Upper lobe of right lung (tissue), 1 donor: ENCODE measurements at regions not wholly inside any gene's neighbourhood (a gene's known extent, or its start where the extent isn't known, plus 50 kb on each side); places are given as distances from the start of the nearest gene placed in this dataset.

Source experiments
- ATAC-seq: fragments of 200-7000 bp; cut with Tn5 transposase; one replicate; pipeline ENCODE4 v1.9.1; 2020; ENCODE audit warnings: mild to moderate bottlenecking, moderate library complexity
- DNase-seq: peaks from one replicate; pipeline ENCODE4 v3.0.0-alpha.2; 2020
- H3K27ac ChIP-seq: fragments of 200-600 bp; one replicate; pipeline ENCODE4 v1.8.0; 2022
- H3K27me3 ChIP-seq: fragments of 200-600 bp; one replicate; pipeline ENCODE4 v1.8.0; 2022; ENCODE audit warnings: mild to moderate bottlenecking
- H3K36me3 ChIP-seq: fragments of 200-600 bp; one replicate; pipeline ENCODE4 v1.8.0; 2022
- H3K4me1 ChIP-seq: fragments of 200-600 bp; one replicate; pipeline ENCODE4 v1.8.0; 2022
- H3K4me3 ChIP-seq: fragments of 200-600 bp; one replicate; pipeline ENCODE4 v1.8.0; 2022; ENCODE audit warnings: mild to moderate bottlenecking
- H3K9me3 ChIP-seq: fragments of 200-600 bp; one replicate; pipeline ENCODE4 v1.8.0; 2022
- intact Hi-C: fragments of 100-400 bp; cut with DNase I; formaldehyde crosslinking; loops from one replicate; pipeline ENCODE4 v1.11.0; 2022
- TF ChIP-seq, protein P1 (sequence below): fragments of 200-600 bp; IDR thresholded peaks from one replicate; pipeline ENCODE4 v1.8.0; 2022; ENCODE audit warnings: antibody characterized with exemption
- donor health status: DM: no; HTN: yes; CAD: no; lungs with severe emphysema.

DNA sequence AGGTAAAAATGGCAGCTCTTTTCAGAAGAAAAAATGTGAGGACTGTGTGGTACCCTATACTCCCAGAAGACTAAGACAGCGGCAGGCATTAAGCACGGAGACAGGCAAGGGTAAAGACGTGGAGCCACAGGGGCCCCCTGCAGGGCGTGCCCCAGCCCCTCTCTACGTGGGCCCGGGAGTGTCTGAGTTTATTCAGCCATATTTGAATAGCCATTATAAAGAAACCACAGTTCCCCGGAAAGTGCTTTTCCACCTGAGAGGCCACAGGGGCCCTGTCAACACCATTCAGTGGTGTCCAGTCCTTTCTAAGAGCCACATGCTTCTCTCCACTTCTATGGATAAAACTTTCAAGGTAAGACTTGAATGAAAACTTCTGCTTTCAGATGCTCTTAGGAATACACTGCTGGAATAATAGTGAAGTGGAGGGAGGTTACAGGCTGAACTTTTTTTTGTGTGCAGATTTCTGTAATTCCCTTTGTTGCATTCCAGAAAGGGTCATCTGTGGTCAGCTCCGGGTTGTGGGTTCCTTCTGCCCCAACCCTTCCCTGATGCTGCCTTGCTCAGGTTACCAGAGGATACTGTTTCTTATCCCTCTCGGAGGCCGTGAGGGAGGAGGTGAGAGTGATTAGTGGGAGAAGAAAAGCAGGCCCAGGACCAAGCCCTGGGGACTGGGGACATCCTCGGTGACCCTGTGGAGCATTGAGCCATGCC lies 58.4 kb downstream of the SLC25A47 start:
- peaks cover 7% of the 10 kb centered on the region for H3K36me3 ChIP-seq
- ATAC-seq (no peak), DNase-seq (no peak)
- H3K4me1 ChIP-seq, result peaks cover 19% of the 10 kb centered on the region
- H3K9me3 ChIP-seq, result no peaks in the 10 kb centered on the region
- H3K27me3 ChIP-seq, result no peaks in the 10 kb centered on the region
- intact Hi-C loops, result no loop called here
- H3K27ac ChIP-seq, result no peak overlapping the region
- no peak overlapping the region for H3K4me3 ChIP-seq
- TF ChIP-seq, protein P1, sequence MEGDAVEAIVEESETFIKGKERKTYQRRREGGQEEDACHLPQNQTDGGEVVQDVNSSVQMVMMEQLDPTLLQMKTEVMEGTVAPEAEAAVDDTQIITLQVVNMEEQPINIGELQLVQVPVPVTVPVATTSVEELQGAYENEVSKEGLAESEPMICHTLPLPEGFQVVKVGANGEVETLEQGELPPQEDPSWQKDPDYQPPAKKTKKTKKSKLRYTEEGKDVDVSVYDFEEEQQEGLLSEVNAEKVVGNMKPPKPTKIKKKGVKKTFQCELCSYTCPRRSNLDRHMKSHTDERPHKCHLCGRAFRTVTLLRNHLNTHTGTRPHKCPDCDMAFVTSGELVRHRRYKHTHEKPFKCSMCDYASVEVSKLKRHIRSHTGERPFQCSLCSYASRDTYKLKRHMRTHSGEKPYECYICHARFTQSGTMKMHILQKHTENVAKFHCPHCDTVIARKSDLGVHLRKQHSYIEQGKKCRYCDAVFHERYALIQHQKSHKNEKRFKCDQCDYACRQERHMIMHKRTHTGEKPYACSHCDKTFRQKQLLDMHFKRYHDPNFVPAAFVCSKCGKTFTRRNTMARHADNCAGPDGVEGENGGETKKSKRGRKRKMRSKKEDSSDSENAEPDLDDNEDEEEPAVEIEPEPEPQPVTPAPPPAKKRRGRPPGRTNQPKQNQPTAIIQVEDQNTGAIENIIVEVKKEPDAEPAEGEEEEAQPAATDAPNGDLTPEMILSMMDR, result no peak

GRCh38 chr14:100382106-100382455 lies 58.9 kb downstream of the SLC25A47 start:
- Histone ChIP-seq H3K4me3 (no peak overlapping the region), H3K27ac (no peak overlapping the region), H3K36me3 (peaks cover 7% of the 10 kb centered on the region), H3K9me3 (no peaks in the 10 kb centered on the region), H3K27me3 (no peaks in the 10 kb centered on the region), H3K4me1 (peaks cover 14% of the 10 kb centered on the region)
- intact Hi-C loops, result no loop called here
- DNase-seq (no peak), ATAC-seq (peak; percentile 1)
- TF ChIP-seq, protein P1, result no peak

DNA sequence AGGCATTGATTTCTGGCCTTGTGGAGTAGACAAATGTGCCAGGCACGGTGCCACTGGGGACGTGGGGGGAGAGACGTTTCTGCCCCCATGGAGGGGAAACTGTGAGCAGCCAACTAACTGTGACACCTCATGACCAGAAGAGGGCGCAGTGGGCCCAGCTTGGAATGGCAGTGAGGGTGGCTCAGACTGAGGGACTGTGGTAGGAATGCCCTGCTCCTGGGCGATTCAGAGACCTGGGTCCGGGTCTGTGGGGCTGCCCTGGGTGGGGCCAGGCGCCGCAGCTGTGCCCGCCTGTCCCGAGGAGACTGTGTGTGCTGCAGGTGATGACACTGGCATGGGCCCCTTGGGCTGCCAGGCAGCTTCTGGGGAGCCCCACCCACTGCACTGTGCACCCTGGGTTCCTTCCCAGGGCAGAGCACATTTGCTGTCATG lies 60.6 kb downstream of the SLC25A47 start:
- TF ChIP-seq, protein P1, result peak; percentile 84
- H3K27ac ChIP-seq, result no peak overlapping the region
- DNase-seq (peak; percentile 80), ATAC-seq (peak; percentile 92)
- no peaks in the 10 kb centered on the region for H3K27me3 ChIP-seq
- H3K4me1 ChIP-seq, result peaks cover 8% of the 10 kb centered on the region
- intact Hi-C loops, result loop anchor here (2.0 kb wide), 1 partner anchor 263 kb away; no protein-coding TSS in a partner anchor
- H3K36me3 ChIP-seq, result peaks cover 7% of the 10 kb centered on the region
- H3K4me3 ChIP-seq, result no peak overlapping the region
- no peaks in the 10 kb centered on the region for H3K9me3 ChIP-seq

- ATAC-seq (no peak), DNase-seq (no peak)
- Histone ChIP-seq H3K27ac (no peak overlapping the region), H3K27me3 (no peaks in the 10 kb centered on the region), H3K4me1 (peaks cover 10% of the 10 kb centered on the region), H3K4me3 (no peak overlapping the region), H3K36me3 (peaks cover 7% of the 10 kb centered on the region), H3K9me3 (no peaks in the 10 kb centered on the region)
- intact Hi-C loops, result loop anchor here (2.0 kb wide), 1 partner anchor 263 kb away; no protein-coding TSS in a partner anchor
- TF ChIP-seq, protein P1, result no peak
Measured at GRCh38 chr14:100384277-100384676, 61.1 kb downstream of the SLC25A47 start.

GRCh38 chr14:100384819-100385813 lies 62.0 kb downstream of the SLC25A47 start:
- Histone ChIP-seq H3K4me1 (peaks cover 18% of the 10 kb centered on the region), H3K9me3 (no peaks in the 10 kb centered on the region), H3K36me3 (peaks cover 7% of the 10 kb centered on the region), H3K4me3 (no peak overlapping the region), H3K27me3 (no peaks in the 10 kb centered on the region), H3K27ac (no peak overlapping the region)
- intact Hi-C loops, result loop anchor here (2.0 kb wide), 1 partner anchor 262 kb away; no protein-coding TSS in a partner anchor
- DNase-seq (no peak), ATAC-seq (no peak)
- TF ChIP-seq, protein P1, result peak; percentile 52
